ENCODE measurements at regions not wholly inside any gene's neighbourhood (a gene's known extent, or its start where the extent isn't known, plus 50 kb on each side); places are given as distances from the start of the nearest gene placed in this dataset.
"Not testable (repeated sequence)": the region's sequence is repeated elsewhere in the genome, so short reads cannot be mapped to it uniquely, and the experiment has no call there.

- TF ChIP-seq CTCF, POLR2A (IDR thresholded peaks at IDR 0.05): not testable (repeated sequence)
Measured at GRCh38 chr9:41646246-41646645, 457.1 kb upstream of the ZNG1F start.

Data from adrenal gland (tissue), 5 donors.